DLD1 (cell line): ENCODE measurements at regions not wholly inside any gene's neighbourhood (a gene's known extent, or its start where the extent isn't known, plus 50 kb on each side); places are given as distances from the start of the nearest gene placed in this dataset.

Experiments
- in situ Hi-C: cut with HindIII; loops from 2 replicates; pipeline ENCODE4 v1.10.0; 2017; ENCODE audit warnings: low sequenced_read_pairs

GRCh38 chr2:173806761-173807160, 158.4 kb downstream of the SP3 start:
- in situ Hi-C loops = no loop called here

GRCh38 chr2:173808718-173809117, 156.5 kb downstream of the SP3 start:
- in situ Hi-C loops = no loop called here

DNA sequence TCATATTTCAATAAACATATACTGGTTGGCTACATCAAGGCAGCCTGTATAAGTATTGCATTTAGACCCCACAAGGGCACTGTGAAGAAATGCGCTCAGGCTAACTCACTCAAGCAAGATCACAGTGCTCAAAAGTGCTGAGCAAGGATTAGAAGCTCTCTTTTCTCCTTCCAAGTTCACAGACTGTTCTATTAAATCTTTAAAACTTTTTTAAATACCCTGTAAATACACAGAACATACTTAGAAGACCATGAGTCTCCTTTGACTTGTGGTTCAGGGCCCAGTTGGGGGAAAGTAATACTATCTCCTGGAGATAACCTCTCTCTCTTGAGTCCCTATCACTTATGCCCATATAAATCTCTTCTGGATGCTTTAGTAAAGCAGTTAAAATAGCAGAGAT, 152.9 kb downstream of the SP3 start:
- in situ Hi-C loops = no loop called here

- in situ Hi-C loops = no loop called here
Observed at GRCh38 chr2:173814306-173814705, 150.9 kb downstream of the SP3 start.

DNA sequence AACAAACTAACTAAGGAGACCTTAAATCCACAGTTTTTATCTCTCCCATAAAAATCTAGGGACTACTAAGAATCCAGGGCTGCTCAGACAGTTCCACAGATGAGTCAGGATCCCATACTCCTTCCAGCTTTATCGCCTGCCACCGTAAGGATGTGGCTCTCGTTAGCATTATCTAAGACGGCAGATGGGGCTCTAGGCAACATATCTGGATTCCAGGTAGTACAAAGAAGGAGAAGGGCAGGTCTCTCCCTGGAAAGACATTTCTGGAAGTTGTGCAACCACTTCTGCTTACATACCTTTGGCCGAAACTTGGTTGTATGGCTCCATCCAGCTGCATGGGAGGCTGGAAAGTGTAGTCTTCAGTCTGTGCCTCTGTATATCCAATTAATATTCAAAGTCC, 149.4 kb downstream of the SP3 start:
- in situ Hi-C loops = no loop called here

DNA sequence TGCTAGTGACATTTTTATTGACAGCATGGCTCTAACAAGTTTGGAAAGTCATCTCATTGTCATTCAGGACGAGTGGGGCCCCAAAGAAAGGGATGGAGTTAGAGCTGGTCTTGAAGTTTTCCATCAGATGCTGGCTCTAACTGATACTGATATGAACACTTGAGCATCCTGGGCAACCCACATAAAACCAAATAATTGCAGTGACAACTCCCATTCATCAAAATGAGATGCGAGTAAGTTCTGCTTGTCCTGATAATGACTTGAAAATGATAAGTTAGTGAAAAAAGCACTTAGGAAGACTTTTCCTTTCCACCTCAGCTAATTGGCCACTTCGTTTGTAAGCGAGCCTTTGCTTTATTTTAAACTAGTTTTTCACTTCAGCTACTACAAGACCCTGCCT, 147.6 kb downstream of the SP3 start:
- in situ Hi-C loops = no loop called here

GRCh38 chr2:173818285-173818684, 146.9 kb downstream of the SP3 start:
- in situ Hi-C loops = no loop called here

DNA sequence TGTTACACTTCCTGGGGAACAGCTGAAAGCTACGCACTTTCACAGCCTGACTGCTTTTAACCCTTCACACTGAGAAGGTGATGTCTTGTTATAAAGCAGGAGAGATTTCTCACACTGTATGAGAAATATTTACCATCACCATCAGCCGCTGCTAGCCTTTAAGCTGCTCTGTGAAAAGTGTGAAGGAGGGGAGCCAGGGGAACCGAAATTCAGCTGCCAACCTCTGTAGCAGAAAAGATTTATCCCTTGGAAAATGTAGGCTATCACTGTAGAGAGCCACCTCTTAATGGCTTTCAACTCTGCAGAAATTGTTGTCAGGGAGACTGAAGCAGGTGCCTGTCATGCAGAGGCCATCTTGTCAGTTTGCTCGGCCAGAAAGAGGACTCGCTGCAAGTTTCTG, 145.3 kb downstream of the SP3 start:
- in situ Hi-C loops = no loop called here

- in situ Hi-C loops = no loop called here
Observed at GRCh38 chr2:173821451-173821850, 143.7 kb downstream of the SP3 start.

DNA sequence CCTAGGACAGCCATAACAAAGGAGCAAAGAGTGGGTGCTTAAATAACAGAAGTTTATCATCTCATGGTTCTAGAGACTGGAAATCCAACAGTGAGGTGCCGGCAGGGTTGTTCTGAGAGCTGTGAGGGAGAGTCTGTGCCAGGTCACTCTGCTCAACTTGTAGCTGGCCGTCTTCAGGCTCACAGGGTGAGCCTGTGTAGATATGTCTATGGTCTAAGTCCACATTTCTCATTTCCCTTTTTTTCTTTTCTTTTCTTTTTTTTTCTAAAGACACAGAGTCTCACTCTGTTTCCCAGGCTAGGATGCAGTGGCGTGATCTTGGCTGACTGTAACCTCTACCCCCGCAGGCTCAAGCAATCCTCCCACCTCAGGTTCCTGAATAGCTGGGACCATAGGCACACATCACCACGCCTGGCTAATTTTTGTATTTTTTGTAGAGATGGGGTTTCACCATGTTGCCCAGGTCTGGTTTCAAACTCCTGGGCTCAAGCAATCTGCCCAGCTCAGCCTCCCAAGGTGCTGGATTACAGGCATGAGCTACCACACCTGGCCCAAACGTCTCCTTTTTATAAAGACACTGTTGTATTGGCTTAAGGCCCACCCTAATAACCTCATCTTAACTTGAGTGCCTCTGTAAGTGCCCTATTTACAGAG, 142.2 kb downstream of the SP3 start:
- in situ Hi-C loops = no loop called here

DNA sequence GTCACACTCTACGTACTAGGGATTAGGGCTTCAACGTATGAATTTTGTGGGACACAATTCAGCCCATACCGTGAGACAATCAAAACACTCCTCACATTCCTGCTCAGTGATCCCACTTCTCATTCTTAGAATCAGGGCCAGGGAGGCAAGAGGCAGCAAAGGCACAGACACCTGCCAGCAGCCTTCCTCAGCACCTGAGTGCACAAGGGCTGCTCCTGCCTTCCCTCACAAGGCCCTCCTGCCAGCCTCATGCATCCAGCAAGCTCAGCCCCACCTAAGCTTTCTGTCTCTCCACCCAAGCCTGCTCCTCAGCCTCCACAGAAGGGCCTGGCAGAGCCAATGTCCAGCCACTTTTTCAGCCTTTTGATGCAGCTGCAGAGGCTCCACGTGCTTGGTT, 141.6 kb downstream of the SP3 start:
- in situ Hi-C loops = no loop called here

DNA sequence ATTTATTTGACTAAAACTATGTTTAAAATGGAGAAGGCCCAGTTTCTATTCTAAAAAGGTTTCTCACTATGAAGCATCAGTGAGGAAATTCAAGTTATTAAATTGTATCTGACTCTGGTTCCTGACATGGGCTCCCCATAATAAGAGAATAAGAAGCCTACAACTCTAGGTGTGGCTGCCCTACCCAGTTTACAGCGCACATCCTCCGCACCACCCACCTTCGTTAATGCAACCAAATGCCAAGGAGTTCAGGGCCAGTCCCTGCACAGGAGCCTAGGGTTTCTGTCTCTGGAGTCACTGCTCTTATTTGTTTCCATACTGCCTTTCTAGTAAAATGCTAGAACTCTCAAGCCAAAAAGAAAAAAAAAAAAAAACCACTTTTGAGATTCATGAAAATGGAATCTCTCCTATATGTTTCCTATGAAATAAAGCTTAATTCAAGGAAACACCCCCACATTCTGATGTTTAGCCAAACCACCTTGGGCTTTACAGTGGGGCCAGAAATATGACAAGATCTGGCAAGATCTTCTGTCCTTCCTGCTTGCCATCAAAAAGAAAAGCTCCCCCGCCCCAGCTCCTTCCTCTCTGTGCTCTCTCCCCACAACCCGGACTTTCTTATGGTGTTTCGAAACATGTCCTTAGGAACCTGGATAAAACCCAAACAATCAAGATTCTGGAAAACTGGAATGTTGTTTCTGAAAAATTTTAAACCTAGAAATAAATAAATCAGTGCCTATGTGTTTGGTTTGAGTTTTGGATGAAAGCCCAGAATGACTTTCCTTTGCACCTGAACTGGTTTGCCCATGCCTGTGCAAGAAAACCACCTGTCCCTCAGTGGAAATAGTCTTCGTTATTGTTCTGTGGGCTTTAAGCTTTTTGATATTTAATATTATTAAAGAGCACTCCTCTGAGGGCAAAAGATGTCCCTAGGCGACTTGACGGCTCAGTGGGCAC, 136.7 kb downstream of the SP3 start:
- in situ Hi-C loops = no loop called here

DNA sequence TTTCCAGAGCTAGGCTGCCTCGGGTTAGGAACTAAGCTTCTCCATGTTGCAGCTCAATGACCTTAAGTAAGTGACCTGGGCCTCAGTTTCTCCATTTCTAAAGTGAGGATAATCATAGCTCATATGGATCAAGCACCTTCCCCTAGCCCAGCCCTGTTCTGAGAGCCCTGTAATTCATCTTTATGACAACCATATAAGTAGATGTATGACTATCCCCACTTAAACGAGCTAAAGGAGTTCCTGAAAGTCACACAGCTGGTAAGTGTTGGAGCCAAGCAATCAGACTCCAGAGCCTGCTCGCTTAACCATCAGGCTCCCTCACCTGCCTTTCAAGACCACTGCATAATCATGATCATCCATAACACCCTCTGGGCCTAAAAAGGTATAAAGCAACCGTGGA, 135.4 kb downstream of the SP3 start:
- in situ Hi-C loops = no loop called here

GRCh38 chr2:173830170-173830569, 135.0 kb downstream of the SP3 start:
- in situ Hi-C loops = no loop called here

DNA sequence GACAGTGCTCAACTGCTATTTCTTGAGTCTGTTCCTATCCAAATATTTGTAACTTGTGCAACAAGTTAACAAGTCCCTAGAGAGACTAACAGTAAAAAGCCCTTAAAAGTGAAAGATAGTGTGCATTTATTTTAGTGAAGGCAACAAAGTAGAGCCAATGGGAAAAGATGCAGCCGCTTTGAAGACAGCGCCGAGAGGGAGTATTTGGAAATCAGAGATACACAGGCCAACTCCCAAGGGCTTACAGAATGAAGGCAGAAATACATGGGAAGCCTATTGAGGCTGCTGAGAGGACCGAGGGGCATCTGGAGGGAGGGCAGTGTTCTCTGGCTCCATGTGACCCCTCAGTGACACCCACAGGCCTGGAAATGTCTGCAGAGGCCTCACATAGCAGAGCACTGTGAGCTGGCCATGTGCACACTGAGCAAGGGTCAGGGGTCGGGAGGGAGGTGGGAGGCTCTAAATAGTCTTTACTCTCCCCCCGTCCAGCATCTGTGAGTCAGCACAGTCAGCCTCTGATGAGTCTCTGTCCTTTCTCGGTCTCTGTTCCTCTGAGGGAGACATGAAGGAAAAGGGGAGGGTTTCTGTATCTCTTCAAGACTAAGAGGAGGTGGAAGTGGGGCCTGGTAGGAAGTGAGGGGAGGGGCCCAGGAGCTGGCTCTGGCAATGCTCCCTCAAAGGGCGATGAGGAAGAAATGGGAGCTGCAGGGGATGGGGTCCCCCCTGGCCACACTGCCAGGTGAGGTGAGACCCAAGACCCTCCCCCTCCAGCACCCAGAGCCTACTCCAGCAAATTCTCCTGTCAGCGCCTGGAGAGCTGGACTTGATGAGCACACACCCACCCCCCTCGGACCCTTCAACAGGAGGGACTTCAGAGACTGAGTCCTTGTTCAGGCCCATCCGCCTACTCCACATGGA, 133.6 kb downstream of the SP3 start:
- in situ Hi-C loops = no loop called here

DNA sequence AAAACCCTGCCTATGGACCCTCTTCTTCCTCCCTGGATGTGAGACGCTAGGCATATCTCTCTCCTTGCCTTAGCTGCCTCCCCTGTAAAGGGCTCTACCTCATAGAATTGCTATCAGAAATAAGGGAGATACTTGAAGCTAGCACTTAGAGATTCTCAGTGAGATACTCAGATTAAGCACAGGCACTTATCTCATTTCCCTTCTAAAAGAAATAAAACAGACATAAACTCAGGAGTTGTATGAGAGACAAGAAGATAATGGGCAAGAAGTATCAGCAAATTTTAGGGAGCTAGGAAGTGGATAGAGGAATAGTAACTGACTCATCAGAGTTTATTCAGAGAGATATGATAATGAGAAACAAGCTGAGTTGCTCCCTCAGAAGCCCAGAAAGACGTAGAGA, 131.0 kb downstream of the SP3 start:
- in situ Hi-C loops = no loop called here

DNA sequence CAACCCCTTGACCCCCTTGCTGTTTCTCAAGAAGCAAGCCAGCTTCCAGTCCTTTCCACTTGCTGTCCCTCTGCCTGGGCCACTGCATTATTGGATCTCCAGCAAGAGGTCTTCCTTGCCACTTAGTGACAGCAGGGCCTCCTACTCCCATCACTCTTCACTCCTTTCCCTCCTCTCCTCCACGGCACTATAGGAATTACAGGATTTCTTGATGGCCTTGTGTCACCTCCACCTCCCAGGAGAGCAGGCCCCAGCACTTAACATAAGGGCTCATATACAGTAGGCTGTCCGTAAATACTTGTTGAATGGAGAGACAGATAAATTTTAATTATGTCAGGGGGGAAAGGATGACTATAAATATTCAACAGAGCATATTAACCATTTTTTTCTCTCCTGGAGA, 129.4 kb downstream of the SP3 start:
- in situ Hi-C loops = no loop called here

GRCh38 chr2:173841110-173841509, 124.1 kb downstream of the SP3 start:
- in situ Hi-C loops = no loop called here

DNA sequence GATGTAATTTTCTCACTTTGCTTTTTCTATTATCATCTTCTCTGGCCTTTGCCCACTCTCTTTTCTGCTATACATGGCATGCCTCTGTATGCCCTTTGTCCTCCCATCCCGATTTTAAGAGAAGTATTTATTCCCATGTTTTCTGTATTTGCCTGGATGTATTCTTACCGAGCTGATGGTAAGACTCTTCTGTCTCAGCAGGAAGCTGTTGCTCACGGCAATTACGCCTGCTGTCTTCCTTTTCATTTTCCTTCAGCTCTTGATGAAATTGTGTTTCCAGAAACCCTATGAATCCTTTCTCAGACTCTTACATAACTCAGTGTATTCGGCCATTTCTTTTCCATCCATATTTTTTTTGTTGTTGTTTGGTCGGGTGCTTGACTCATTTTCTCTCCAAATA, 121.6 kb downstream of the SP3 start:
- in situ Hi-C loops = no loop called here

DNA sequence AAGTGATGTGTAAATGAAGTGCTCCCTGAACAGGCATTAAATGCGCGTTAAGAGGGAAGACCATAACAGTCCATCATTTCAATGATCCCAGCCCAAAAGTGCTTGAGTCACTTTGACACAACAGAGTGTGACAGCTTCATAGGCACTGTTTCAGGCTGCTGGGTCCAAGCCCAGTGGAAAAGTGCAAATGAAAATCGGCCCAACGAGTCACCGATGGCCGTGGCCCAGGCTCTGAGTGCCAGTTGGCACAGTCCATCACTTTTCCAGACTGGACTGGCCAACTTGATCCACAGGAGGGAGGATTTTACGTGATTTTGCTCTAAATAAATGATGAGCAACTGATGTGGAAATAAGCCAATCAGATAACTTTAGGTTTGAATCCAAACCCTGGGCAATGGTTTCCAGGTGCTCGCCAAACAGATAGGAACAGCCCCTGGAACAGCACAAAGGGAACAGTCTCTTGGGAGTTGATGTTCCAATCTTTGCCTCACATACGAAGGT, 114.0 kb downstream of the SP3 start:
- in situ Hi-C loops = no loop called here

GRCh38 chr2:173854141-173854540, 111.0 kb downstream of the SP3 start:
- in situ Hi-C loops = no loop called here
